ENCODE measurements at regions not wholly inside any gene's neighbourhood (a gene's known extent, or its start where the extent isn't known, plus 50 kb on each side); places are given as distances from the start of the nearest gene placed in this dataset.

- TF ChIP-seq, protein P1, sequence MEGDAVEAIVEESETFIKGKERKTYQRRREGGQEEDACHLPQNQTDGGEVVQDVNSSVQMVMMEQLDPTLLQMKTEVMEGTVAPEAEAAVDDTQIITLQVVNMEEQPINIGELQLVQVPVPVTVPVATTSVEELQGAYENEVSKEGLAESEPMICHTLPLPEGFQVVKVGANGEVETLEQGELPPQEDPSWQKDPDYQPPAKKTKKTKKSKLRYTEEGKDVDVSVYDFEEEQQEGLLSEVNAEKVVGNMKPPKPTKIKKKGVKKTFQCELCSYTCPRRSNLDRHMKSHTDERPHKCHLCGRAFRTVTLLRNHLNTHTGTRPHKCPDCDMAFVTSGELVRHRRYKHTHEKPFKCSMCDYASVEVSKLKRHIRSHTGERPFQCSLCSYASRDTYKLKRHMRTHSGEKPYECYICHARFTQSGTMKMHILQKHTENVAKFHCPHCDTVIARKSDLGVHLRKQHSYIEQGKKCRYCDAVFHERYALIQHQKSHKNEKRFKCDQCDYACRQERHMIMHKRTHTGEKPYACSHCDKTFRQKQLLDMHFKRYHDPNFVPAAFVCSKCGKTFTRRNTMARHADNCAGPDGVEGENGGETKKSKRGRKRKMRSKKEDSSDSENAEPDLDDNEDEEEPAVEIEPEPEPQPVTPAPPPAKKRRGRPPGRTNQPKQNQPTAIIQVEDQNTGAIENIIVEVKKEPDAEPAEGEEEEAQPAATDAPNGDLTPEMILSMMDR (conservative IDR thresholded peaks at IDR 0.05), result no peak
- TF ChIP-seq EZH2 (IDR thresholded peaks at IDR 0.05; ENCODE audit: low read depth), result no peak
Measured at GRCh38 chr13:34021619-34022018, 203.7 kb downstream of the RFC3 start.
